ENCODE measurements at regions not wholly inside any gene's neighbourhood (a gene's known extent, or its start where the extent isn't known, plus 50 kb on each side); places are given as distances from the start of the nearest gene placed in this dataset.

- no peak overlapping the region for H3K4me3 ChIP-seq (replicated peaks; ENCODE audit: low read depth, low read length)
- TF ChIP-seq CTCF (IDR thresholded peaks at IDR 0.05; ENCODE audit: insufficient read depth, low read length, poor library complexity, severe bottlenecking), result no peak
- H3K27me3 ChIP-seq (replicated peaks; ENCODE audit: control insufficient read depth, insufficient read depth, low read length), result no peaks in the 10 kb centered on the region
- no peak for DNase-seq (ENCODE audit: extremely low read depth, insufficient read length)
- no peaks in the 10 kb centered on the region for H3K36me3 ChIP-seq (ENCODE audit: control insufficient read depth, insufficient read depth, low read length)
These were observed 115.0 kb upstream of the LRIG1 start for GRCh38 chr3:66615643-66616301.

GRCh38 chr3:66617351-66617750, 116.5 kb upstream of the LRIG1 start:
- TF ChIP-seq CTCF (IDR thresholded peaks at IDR 0.05; ENCODE audit: insufficient read depth, low read length, poor library complexity, severe bottlenecking), result no peak
- no peaks in the 10 kb centered on the region for H3K27me3 ChIP-seq (replicated peaks; ENCODE audit: control insufficient read depth, insufficient read depth, low read length)
- H3K4me3 ChIP-seq (replicated peaks; ENCODE audit: low read depth, low read length), result no peak overlapping the region
- H3K36me3 ChIP-seq (ENCODE audit: control insufficient read depth, insufficient read depth, low read length), result no peaks in the 10 kb centered on the region
- DNase-seq (ENCODE audit: extremely low read depth, insufficient read length), result no peak

- TF ChIP-seq CTCF (IDR thresholded peaks at IDR 0.05; ENCODE audit: insufficient read depth, low read length, poor library complexity, severe bottlenecking), result no peak
- Histone ChIP-seq H3K27me3 (replicated peaks; ENCODE audit: control insufficient read depth, insufficient read depth, low read length) (no peaks in the 10 kb centered on the region), H3K36me3 (ENCODE audit: control insufficient read depth, insufficient read depth, low read length) (no peaks in the 10 kb centered on the region), H3K4me3 (replicated peaks; ENCODE audit: low read depth, low read length) (no peak overlapping the region)
- no peak for DNase-seq (ENCODE audit: extremely low read depth, insufficient read length)
These were observed 117.2 kb upstream of the LRIG1 start for GRCh38 chr3:66618066-66618465.

GRCh38 chr3:66620296-66620695, 119.5 kb upstream of the LRIG1 start:
- no peaks in the 10 kb centered on the region for H3K36me3 ChIP-seq (ENCODE audit: control insufficient read depth, insufficient read depth, low read length)
- no peak for TF ChIP-seq CTCF (IDR thresholded peaks at IDR 0.05; ENCODE audit: insufficient read depth, low read length, poor library complexity, severe bottlenecking)

GRCh38 chr3:66622756-66623457, 122.1 kb upstream of the LRIG1 start:
- no peaks in the 10 kb centered on the region for H3K27me3 ChIP-seq (replicated peaks; ENCODE audit: control insufficient read depth, insufficient read depth, low read length)
- H3K36me3 ChIP-seq (ENCODE audit: control insufficient read depth, insufficient read depth, low read length), result no peaks in the 10 kb centered on the region
- TF ChIP-seq CTCF (IDR thresholded peaks at IDR 0.05; ENCODE audit: insufficient read depth, low read length, poor library complexity, severe bottlenecking), result no peak
- no peak for DNase-seq (ENCODE audit: extremely low read depth, insufficient read length)
- no peak overlapping the region for H3K4me3 ChIP-seq (replicated peaks; ENCODE audit: low read depth, low read length)

More at GRCh38 chr3:66620296-66620695, 119.5 kb upstream of the LRIG1 start:
- no peak for DNase-seq (ENCODE audit: extremely low read depth, insufficient read length)
- Histone ChIP-seq H3K27me3 (replicated peaks; ENCODE audit: control insufficient read depth, insufficient read depth, low read length) (no peaks in the 10 kb centered on the region), H3K4me3 (replicated peaks; ENCODE audit: low read depth, low read length) (no peak overlapping the region)

All from GM06990 (cell line).